ENCODE measurements at regions not wholly inside any gene's neighbourhood (a gene's known extent, or its start where the extent isn't known, plus 50 kb on each side); places are given as distances from the start of the nearest gene placed in this dataset.

- H3K9ac ChIP-seq (ENCODE audit: low read depth in 1 of 3, low read length in 3 of 3), result no peak overlapping the region
- no peaks in the 10 kb centered on the region for H3K4me1 ChIP-seq (ENCODE audit: control insufficient read depth in 3 of 3, insufficient read depth in 3 of 3, low read length in 3 of 3)
- H3K27ac ChIP-seq (ENCODE audit: low read depth, low read length), result no peak overlapping the region
- peaks cover 0 to 20% (median 13%) of the 10 kb centered on the region in 3 donors for H3K27me3 ChIP-seq (ENCODE audit: control insufficient read depth in 3 of 3, insufficient read depth in 3 of 3, low read length in 3 of 3)
- no peaks in the 10 kb centered on the region for H3K36me3 ChIP-seq (ENCODE audit: control insufficient read depth in 3 of 3, insufficient read depth in 3 of 3, low read length in 3 of 3)
- no peaks in the 10 kb centered on the region for H3K9me3 ChIP-seq (ENCODE audit: control insufficient read depth in 3 of 3, low read length in 3 of 3)
- no peak overlapping the region for H3K4me3 ChIP-seq (ENCODE audit: low read length in 3 of 3)
These were observed 223.9 kb downstream of the UACA start for GRCh38 chr15:70539409-70539808.

- Histone ChIP-seq H3K4me3 (ENCODE audit: low read length in 3 of 3) (no peak overlapping the region), H3K27ac (ENCODE audit: low read depth, low read length) (no peak overlapping the region), H3K9me3 (ENCODE audit: control insufficient read depth in 3 of 3, low read length in 3 of 3) (no peaks in the 10 kb centered on the region), H3K36me3 (ENCODE audit: control insufficient read depth in 3 of 3, insufficient read depth in 3 of 3, low read length in 3 of 3) (no peaks in the 10 kb centered on the region), H3K4me1 (ENCODE audit: control insufficient read depth in 3 of 3, insufficient read depth in 3 of 3, low read length in 3 of 3) (no peaks in the 10 kb centered on the region), H3K9ac (ENCODE audit: low read depth in 1 of 3, low read length in 3 of 3) (no peak overlapping the region), H3K27me3 (ENCODE audit: control insufficient read depth in 3 of 3, insufficient read depth in 3 of 3, low read length in 3 of 3) (peaks cover 0 to 20% (median 13%) of the 10 kb centered on the region in 3 donors)
These were observed 225.1 kb downstream of the UACA start for GRCh38 chr15:70538278-70538677.

- no peak overlapping the region for H3K9ac ChIP-seq (ENCODE audit: low read depth in 1 of 3, low read length in 3 of 3)
- no peak overlapping the region for H3K27ac ChIP-seq (ENCODE audit: low read depth, low read length)
- H3K9me3 ChIP-seq (ENCODE audit: control insufficient read depth in 3 of 3, low read length in 3 of 3), result no peaks in the 10 kb centered on the region
- no peak overlapping the region for H3K4me3 ChIP-seq (ENCODE audit: low read length in 3 of 3)
- no peaks in the 10 kb centered on the region for H3K36me3 ChIP-seq (ENCODE audit: control insufficient read depth in 3 of 3, insufficient read depth in 3 of 3, low read length in 3 of 3)
- no peaks in the 10 kb centered on the region for H3K4me1 ChIP-seq (ENCODE audit: control insufficient read depth in 3 of 3, insufficient read depth in 3 of 3, low read length in 3 of 3)
- peaks cover 0 to 15% (median 14%) of the 10 kb centered on the region in 3 donors for H3K27me3 ChIP-seq (ENCODE audit: control insufficient read depth in 3 of 3, insufficient read depth in 3 of 3, low read length in 3 of 3)
These were observed 227.4 kb downstream of the UACA start for GRCh38 chr15:70535955-70536338.

- H3K9ac ChIP-seq (ENCODE audit: low read depth in 1 of 3, low read length in 3 of 3), result no peak overlapping the region
- H3K27me3 ChIP-seq (ENCODE audit: control insufficient read depth in 3 of 3, insufficient read depth in 3 of 3, low read length in 3 of 3), result peaks cover 0 to 15% (median 14%) of the 10 kb centered on the region in 3 donors
- H3K4me3 ChIP-seq (ENCODE audit: low read length in 3 of 3), result no peak overlapping the region
- H3K9me3 ChIP-seq (ENCODE audit: control insufficient read depth in 3 of 3, low read length in 3 of 3), result no peaks in the 10 kb centered on the region
- no peaks in the 10 kb centered on the region for H3K36me3 ChIP-seq (ENCODE audit: control insufficient read depth in 3 of 3, insufficient read depth in 3 of 3, low read length in 3 of 3)
- H3K4me1 ChIP-seq (ENCODE audit: control insufficient read depth in 3 of 3, insufficient read depth in 3 of 3, low read length in 3 of 3), result no peaks in the 10 kb centered on the region
- H3K27ac ChIP-seq (ENCODE audit: low read depth, low read length), result no peak overlapping the region
These were observed 228.0 kb downstream of the UACA start for GRCh38 chr15:70535071-70535954.

- H3K4me1 ChIP-seq (ENCODE audit: control insufficient read depth in 3 of 3, insufficient read depth in 3 of 3, low read length in 3 of 3), result no peaks in the 10 kb centered on the region
- H3K27ac ChIP-seq (ENCODE audit: low read depth, low read length), result no peak overlapping the region
- H3K9me3 ChIP-seq (ENCODE audit: control insufficient read depth in 3 of 3, low read length in 3 of 3), result no peaks in the 10 kb centered on the region
- peaks cover 0 to 8% (median 7%) of the 10 kb centered on the region in 3 donors for H3K27me3 ChIP-seq (ENCODE audit: control insufficient read depth in 3 of 3, insufficient read depth in 3 of 3, low read length in 3 of 3)
- H3K4me3 ChIP-seq (ENCODE audit: low read length in 3 of 3), result no peak overlapping the region
- no peaks in the 10 kb centered on the region for H3K36me3 ChIP-seq (ENCODE audit: control insufficient read depth in 3 of 3, insufficient read depth in 3 of 3, low read length in 3 of 3)
- no peak overlapping the region for H3K9ac ChIP-seq (ENCODE audit: low read depth in 1 of 3, low read length in 3 of 3)
These were observed 229.2 kb downstream of the UACA start for GRCh38 chr15:70533931-70534742.

GRCh38 chr15:70532531-70533186 is 230.7 kb downstream of the UACA start:
- no peak overlapping the region for H3K9ac ChIP-seq (ENCODE audit: low read depth in 1 of 3, low read length in 3 of 3)
- peaks cover 0 to 2% (median 0%) of the 10 kb centered on the region in 3 donors for H3K4me1 ChIP-seq (ENCODE audit: control insufficient read depth in 3 of 3, insufficient read depth in 3 of 3, low read length in 3 of 3)
- H3K4me3 ChIP-seq (ENCODE audit: low read length in 3 of 3), result no peak overlapping the region
- H3K9me3 ChIP-seq (ENCODE audit: control insufficient read depth in 3 of 3, low read length in 3 of 3), result no peaks in the 10 kb centered on the region
- H3K36me3 ChIP-seq (ENCODE audit: control insufficient read depth in 3 of 3, insufficient read depth in 3 of 3, low read length in 3 of 3), result no peaks in the 10 kb centered on the region
- H3K27me3 ChIP-seq (ENCODE audit: control insufficient read depth in 3 of 3, insufficient read depth in 3 of 3, low read length in 3 of 3), result peaks cover 0 to 7% (median 3%) of the 10 kb centered on the region in 3 donors
- no peak overlapping the region for H3K27ac ChIP-seq (ENCODE audit: low read depth, low read length)

GRCh38 chr15:70531576-70531975 is 231.8 kb downstream of the UACA start:
- Histone ChIP-seq H3K27ac (ENCODE audit: low read depth, low read length) (no peak overlapping the region), H3K4me1 (ENCODE audit: control insufficient read depth in 3 of 3, insufficient read depth in 3 of 3, low read length in 3 of 3) (peaks cover 0 to 3% (median 2%) of the 10 kb centered on the region in 3 donors), H3K9me3 (ENCODE audit: control insufficient read depth in 3 of 3, low read length in 3 of 3) (no peaks in the 10 kb centered on the region), H3K4me3 (ENCODE audit: low read length in 3 of 3) (no peak overlapping the region), H3K9ac (ENCODE audit: low read depth in 1 of 3, low read length in 3 of 3) (no peak overlapping the region), H3K27me3 (ENCODE audit: control insufficient read depth in 3 of 3, insufficient read depth in 3 of 3, low read length in 3 of 3) (peaks cover 0 to 7% (median 3%) of the 10 kb centered on the region in 3 donors), H3K36me3 (ENCODE audit: control insufficient read depth in 3 of 3, insufficient read depth in 3 of 3, low read length in 3 of 3) (no peaks in the 10 kb centered on the region)

GRCh38 chr15:70530906-70531305 is 232.5 kb downstream of the UACA start:
- H3K4me1 ChIP-seq (ENCODE audit: control insufficient read depth in 3 of 3, insufficient read depth in 3 of 3, low read length in 3 of 3), result peaks cover 0 to 3% (median 2%) of the 10 kb centered on the region in 3 donors
- no peak overlapping the region for H3K9ac ChIP-seq (ENCODE audit: low read depth in 1 of 3, low read length in 3 of 3)
- no peaks in the 10 kb centered on the region for H3K9me3 ChIP-seq (ENCODE audit: control insufficient read depth in 3 of 3, low read length in 3 of 3)
- no peak overlapping the region for H3K27ac ChIP-seq (ENCODE audit: low read depth, low read length)
- peaks cover 0 to 5% (median 3%) of the 10 kb centered on the region in 3 donors for H3K27me3 ChIP-seq (ENCODE audit: control insufficient read depth in 3 of 3, insufficient read depth in 3 of 3, low read length in 3 of 3)
- H3K36me3 ChIP-seq (ENCODE audit: control insufficient read depth in 3 of 3, insufficient read depth in 3 of 3, low read length in 3 of 3), result no peaks in the 10 kb centered on the region
- H3K4me3 ChIP-seq (ENCODE audit: low read length in 3 of 3), result no peak overlapping the region

GRCh38 chr15:70530503-70530902 is 232.9 kb downstream of the UACA start:
- Histone ChIP-seq H3K9me3 (ENCODE audit: control insufficient read depth in 3 of 3, low read length in 3 of 3) (no peaks in the 10 kb centered on the region), H3K27ac (ENCODE audit: low read depth, low read length) (no peak overlapping the region)

More at GRCh38 chr15:70530503-70530902, 232.9 kb downstream of the UACA start:
- Histone ChIP-seq H3K9ac (ENCODE audit: low read depth in 1 of 3, low read length in 3 of 3) (no peak overlapping the region), H3K36me3 (ENCODE audit: control insufficient read depth in 3 of 3, insufficient read depth in 3 of 3, low read length in 3 of 3) (no peaks in the 10 kb centered on the region), H3K4me3 (ENCODE audit: low read length in 3 of 3) (no peak overlapping the region), H3K27me3 (ENCODE audit: control insufficient read depth in 3 of 3, insufficient read depth in 3 of 3, low read length in 3 of 3) (peaks cover 0 to 2% (median 2%) of the 10 kb centered on the region in 3 donors), H3K4me1 (ENCODE audit: control insufficient read depth in 3 of 3, insufficient read depth in 3 of 3, low read length in 3 of 3) (peaks cover 0 to 3% (median 2%) of the 10 kb centered on the region in 3 donors)

Data from skeletal muscle tissue (tissue), 3 donors.